NCI-H1694 treated with DMSO at 0.1 percent for 48 hours (cell line): ENCODE measurements at regions not wholly inside any gene's neighbourhood (a gene's known extent, or its start where the extent isn't known, plus 50 kb on each side); places are given as distances from the start of the nearest gene placed in this dataset.
"Not testable (repeated sequence)": the region's sequence is repeated elsewhere in the genome, so short reads cannot be mapped to it uniquely, and the experiment has no call there.

Source experiments
- DNase-seq: peaks from one replicate; lab custom pipeline; 2025; lab: John Stamatoyannopoulos, UW

DNA sequence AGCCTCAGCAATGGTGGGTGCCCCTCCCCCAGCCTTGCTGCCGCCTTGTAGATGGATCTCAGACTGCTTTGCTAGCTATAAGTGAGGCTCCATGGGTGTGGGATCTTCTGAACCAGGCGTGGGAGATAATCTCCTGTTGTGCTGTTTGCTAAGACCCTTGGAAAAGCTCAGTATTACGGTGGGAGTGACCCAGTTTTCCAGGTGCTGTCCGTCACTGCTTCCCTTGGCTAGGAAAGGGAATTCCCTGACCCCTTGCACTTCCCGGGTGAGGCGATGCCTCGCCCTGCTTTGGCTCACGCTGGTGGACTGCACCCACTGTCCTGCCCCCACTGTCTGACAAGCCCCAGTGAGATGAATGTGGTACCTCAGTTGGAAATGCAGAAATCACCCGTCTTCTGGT lies 411.2 kb downstream of the RAB38 start:
- not testable (repeated sequence) for DNase-seq

DNA sequence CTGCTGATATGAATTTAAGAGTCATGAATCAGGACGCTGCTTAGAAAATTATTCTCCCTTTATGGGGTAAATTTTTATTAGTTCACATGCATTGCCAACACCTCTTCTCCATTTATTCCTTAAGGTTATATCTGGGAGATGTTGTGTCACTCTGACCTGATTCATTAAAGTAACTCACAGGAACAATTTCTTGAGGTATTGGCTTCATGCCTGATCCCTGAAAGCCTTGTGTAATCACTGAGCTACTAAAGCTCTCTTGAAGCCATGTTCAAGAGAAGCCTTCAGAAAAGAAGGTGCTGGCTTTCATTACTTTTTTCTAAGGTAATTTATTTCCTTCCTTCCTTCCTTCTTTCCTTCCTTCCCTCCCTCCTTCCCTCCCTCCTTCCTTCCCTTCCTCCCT lies 420.6 kb downstream of the RAB38 start:
- no peak for DNase-seq

DNA sequence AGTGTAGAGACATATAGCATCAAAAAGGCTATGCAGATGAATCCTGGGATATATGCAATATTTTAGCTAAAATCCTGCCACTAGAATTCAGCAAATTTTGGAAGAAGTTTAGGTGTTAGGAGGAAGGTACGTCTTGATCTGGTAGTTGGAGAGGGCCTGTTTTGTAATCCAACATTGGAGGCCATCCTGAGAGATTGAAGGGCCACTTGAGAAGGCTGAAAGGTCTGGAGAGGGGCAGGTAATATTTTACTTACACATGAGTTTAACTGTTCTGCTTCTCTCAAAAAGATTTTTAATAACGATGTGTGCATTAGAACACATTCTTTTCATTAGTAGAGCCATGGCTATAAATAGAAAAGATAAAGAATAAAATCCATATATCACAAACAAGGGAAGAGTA lies 422.1 kb downstream of the RAB38 start:
- DNase-seq, result no peak

DNA sequence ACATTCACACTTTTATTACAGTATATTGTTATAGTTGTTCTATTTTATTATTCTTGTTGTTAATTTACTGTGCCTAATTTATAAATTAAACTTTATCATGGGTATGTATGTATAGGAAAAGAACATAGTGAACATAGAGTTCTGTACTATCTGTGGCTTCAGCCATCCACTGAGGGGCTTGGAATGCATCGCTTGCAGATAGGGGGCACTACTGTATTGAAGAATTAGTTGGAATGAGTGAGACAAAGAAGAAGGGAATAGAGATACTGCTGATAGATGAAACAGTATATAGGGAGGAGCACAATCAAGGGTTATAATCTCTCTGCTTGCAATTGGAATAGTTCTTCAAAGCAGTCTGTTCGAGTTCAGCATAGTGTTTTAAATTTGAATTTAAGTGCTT lies 432.2 kb downstream of the RAB38 start:
- peak; percentile 23 for DNase-seq

DNA sequence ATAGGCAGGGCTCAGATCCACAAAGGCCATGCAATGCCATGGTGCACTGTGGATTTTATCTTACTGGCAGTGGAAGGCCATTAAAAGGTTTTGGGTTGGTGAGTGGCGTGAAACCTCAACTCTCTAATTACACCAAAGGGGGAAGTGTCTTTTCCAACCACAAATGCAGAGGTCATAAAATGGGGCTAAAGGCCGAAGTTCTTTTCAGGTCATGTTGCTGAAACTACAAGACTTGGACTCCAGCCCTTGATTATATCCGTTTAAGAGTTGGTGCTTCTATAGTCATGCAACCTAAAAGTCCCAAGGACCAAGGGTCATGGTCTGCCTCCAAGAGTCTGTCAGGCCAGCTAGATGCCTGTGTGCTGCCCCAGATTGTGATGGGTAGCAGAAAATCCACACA lies 434.3 kb downstream of the RAB38 start:
- DNase-seq, result no peak

DNA sequence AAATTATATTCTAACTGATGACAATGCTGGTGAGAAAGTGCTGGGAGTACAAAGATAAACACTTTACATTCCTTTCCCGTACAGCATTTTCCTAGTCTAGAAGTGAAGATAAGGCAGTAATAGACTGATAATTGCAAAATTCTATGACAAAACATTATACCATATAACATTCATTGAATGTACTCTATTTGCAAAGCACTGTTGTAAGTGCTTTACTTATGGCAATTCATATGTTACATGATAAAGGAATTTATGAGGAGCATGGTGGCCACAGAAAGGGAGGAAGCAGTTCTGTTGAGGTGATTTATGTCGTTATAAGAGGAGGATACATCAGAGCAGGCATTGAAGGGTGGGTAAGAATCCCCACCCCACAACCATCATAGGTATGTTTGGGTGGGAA lies 434.8 kb downstream of the RAB38 start:
- DNase-seq, result no peak

DNA sequence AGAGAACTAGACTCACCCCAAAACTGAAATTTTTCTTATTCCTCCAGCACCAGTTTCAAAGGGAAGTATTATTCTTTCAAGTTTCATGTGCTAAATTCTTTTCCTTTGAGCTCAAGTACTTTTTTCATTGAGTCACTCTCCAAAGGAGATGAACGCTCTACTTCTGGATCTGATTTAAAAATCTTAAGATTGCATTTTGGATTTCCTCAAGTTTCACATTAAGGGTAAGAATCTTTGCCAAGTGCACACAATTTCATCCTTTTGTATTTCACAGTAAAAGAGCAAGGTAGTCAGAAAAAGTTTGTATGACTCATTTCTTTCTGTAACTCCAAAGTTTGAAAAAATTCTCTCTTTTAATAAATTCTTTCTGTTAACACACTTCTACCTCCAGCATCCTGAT lies 435.5 kb downstream of the RAB38 start:
- DNase-seq, result no peak

DNA sequence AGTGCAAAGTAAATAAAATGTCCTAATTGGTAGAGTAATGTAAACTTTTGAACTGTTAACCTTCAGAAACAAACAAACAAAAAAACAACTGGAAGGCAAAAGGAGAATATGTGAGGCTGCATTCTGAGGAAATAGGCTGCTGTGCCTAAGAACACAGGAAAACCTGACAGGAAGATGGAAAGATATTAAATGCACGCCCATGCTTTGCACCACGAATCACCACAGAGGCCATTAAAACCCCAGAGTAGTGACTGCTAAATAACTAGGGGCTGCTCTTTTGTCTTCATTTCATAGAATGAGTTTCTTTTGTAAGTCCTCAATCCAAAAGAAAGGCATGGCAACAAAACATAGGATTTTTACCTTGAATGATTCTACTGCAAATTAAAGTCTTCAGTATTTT lies 436.0 kb downstream of the RAB38 start:
- no peak for DNase-seq

DNA sequence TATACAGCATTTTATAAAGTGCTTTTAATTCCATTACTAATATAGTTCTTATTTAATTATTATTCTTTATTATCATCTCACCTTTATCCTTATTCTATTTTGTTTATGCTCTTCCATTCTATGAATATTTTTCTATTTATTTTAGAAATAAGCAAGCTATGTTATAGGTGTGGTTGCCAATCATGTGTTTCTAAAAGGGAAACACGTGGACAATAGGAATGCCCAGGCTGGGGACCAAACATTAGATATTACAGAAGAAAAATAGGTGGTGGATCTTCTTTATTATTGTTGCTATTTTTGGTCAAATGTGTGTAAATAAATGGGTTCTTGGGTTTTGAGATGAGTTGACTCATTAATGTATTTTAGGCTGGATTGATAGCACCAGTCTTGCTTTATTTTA lies 438.3 kb downstream of the RAB38 start:
- no peak for DNase-seq

DNA sequence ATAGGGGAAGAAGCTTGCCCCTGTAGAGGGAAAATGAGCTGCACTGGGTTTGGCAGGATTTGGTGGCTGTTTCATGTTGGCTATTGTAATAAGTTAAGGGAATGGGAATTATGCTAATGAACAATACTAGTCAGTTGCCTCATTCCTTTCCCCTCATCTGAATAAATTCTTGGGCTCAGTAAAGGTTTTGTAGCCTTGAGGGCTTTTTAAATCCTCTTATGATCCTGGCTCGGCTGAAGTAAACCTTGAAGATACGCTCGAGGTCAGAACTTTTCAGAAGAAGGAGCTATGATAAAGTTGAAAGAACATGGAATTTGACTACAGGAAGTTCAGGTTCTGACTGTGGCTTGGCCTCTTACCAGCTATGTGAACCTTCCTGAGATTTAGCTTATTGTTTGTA lies 448.7 kb downstream of the RAB38 start:
- DNase-seq, result no peak

DNA sequence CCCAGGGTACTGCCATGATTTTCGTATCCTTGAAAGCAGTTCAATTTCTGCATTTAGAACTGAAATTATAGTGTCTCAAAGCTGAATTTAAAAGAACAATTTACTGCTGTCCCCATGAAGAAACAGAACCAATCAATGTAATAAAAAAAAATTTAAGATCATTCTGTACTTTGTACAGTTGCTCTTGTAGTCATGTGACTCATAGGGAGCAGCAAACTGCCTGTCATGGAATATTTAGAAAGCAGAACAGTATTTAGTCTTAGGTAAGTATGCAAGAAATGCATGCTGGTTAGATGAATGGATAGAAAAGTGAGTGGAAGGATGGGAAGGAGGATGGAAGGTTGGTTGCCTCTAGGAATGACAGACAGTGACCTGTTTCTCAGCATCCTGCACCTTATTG lies 450.9 kb downstream of the RAB38 start:
- DNase-seq, result no peak

DNA sequence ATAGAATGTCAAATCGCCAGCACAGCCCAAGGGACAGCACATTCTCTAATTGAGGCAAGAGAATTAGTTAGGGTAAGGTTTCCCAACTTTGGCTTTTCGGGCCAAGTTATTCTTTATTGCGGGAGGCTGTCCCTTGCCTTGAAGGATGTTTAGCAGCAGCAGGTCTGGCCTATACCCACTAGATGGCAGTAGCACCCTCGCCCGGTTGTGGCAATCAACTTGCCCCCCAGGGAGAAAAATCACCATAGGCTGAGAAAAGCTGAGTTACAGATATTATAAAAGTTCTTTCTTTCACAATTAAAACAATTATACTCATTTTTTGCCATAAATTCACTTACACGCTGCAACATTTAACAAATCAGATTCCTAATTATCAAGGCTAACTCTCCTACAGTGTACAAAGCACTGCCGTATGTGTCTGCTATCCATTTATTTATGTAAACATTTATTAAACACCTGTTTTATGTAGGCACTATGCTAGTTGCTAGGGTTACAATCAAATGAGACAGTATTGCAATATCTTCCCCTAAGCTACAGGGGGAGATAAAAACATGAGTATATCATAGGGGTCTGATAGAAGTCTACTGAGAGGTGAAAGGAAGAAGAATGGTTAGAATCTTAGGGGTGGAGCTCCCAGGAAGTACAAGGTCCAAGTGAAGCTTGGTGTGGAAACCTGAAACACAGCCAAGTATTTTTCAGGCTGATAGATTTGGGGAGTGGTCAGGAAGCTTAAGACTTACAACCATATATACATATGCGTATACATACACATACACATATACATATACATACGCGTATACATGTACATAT lies 452.3 kb downstream of the RAB38 start:
- no peak for DNase-seq

DNA sequence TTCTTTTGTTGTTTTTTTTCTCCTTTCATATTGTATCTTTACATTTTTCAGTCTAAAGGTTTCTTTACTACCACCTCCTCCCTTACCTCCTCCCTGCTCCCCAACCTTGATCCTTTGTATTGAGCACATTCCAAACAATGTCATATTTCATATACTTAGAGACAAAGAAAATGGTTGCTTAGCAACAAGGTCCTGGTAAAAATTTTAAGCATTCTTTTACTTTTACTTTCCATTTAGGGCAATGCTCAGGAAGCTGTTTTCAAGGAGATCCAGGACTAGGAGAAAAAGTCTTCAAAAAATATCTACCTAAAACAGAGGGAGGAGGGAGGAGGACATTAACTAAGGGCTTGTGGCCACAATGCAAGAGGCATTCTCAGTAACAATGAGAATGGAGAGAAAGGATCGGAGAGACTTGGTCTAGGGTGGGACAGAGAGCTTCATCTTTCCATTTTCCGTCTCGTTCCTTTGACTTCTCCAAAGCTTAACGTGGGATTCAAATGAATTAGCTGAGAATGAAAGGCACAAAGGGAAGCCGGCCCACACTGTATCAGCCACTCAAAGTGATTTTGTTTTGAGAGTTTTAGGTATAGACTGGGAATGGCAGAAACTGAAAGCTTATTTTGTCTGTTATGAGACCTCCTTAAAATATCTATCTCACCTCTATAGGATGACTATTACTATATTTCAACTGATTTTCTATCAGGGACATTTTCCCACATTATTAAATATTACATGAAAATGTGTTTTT lies 455.7 kb downstream of the RAB38 start:
- no peak for DNase-seq

DNA sequence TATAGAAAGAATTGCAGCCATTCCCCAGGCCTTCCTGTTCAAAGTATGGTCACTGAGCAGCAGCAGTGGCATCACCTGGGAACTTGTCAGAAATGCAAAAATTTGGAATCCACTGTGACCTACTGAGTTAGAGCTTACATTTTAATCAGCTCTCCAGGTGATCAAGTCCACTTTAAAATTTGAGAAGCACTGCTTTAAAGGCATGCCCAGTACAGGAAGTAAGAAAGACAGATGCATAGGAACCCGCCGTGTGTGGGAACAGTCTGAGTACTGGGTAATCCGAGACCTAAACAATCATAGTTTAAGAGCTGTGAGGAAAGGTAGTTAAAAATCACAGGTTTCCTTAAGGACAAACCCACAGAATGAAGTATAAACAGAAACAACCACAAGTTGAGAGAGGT lies 462.4 kb downstream of the RAB38 start:
- DNase-seq, result no peak

DNA sequence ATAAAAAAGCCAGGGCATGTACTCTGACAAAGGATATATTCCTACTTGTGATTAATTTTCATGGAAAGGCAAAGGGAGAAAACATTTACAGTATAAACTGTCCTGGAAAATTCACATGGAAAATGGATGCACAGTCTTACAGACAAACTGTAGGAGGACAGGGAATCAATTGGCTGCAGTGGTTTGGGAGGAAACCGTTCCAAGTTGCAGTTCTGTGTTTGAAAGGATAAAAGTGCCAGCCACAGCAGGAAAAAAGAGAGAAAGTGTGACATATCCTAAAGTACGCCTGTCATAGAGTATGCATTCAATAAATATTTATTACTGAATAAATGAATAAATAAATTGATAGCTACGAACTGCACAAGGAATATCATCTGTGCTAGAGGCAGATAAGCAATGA lies 462.9 kb downstream of the RAB38 start:
- no peak for DNase-seq

DNA sequence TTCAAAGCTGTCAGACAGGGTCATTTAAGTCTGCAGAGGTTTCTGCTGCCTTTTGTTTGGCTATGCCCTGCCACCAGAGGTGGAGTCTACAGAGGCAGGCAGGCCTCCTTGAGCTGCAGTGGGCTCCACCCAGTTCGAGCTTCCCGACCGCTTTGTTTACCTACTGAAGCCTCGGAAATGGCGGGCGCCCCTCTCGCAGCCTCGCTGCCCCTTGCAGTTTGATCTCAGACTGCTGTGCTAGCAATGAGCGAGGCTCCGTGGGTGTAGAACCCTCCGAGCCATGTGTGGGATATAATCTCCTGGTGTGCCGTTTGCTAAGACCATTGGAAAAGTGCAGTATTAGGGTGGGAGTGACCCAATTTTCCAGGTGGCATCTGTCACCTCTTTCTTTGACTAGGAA lies 471.7 kb downstream of the RAB38 start:
- not testable (repeated sequence) for DNase-seq

DNA sequence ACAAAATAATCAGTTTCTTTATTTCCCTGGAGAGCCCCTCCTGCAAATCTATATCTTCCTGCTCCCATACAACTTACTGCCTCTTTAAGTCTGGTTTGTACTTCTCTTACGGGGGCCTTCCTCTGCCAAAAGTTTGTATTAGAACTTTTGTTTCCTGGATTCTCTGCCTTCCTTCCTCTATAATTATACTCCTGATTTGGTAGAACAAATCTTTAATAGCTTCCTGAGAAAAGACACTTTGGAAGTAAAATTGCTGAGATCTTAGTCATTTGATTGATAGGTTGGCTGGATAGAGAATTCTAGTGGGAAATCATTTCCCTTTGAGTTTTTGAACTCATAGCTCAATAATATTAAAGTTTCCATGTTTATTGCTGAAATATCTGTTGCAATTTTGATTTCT lies 499.2 kb downstream of the RAB38 start:
- no peak for DNase-seq

DNA sequence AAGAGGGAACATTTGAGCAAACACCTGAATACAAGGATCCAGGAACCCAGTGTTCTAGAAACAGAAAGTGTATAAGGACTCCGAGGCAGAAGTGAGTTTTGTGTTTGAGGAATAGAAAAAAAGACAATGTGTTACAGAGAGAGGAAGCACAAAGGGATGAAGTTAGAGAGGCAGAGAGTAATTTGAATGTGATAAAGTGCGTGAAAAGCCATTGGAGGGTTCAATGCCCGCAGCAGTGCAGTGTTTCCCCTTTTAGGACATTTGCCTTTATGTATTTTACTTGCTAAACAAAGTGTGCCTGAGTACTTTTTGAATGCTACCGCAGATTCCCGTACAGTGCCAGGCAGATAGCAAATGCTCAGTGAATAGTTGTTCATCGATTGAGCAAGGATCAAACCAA lies 508.5 kb downstream of the RAB38 start:
- no peak for DNase-seq

DNA sequence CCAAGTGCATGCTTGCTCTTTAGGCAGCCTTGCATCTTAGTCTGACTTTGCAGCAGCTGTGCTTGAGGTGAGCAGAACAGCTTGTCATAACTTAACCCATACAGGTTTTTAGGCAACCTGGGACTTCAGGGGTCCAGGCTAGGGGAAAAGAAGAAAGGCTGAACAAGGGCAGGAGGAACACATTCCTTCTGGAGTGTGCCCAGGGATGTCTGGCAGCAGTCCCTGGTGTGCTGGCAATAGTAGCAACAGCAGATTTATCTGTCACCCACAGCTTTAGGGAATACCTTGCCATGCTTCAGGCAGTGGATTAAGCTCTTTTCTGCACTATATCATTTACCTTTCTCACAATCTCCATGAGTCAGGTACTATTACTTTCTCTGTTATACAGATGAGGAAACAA lies 513.0 kb downstream of the RAB38 start:
- DNase-seq, result no peak

DNA sequence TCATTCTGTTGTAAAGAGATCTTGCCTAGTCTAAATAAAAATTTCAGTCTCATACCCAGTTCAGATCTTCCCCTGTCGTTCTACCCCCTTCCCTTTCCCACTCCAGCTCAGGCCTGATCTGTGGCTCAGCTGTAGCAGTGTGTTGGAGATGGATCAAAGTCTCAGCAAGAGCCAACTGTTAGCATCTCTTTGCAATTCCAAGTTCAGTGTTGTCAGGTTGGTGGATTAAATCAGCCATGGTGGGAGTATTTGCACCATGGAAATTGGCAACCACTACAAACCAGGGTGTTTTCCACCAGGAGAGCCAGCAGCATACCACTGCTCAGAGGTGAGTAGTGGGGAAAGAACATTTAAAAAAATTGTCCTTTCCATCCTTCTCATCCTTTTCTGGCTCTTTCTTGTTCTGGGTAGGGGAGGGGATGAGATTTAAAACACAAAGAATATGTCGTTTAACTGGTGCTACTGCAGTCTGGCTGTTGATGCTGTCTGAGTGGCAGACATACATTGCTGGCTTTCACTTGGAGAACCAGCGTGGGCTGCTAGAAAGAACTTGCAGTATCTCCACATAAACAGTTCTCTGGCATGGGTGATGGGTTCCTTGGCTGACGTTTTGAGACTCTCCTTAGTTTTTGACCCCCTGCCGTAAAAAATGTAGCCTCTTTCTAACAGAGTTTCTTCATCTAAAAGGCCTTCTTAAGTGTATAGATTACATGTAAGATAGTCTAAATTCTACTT lies 514.1 kb downstream of the RAB38 start:
- no peak for DNase-seq

DNA sequence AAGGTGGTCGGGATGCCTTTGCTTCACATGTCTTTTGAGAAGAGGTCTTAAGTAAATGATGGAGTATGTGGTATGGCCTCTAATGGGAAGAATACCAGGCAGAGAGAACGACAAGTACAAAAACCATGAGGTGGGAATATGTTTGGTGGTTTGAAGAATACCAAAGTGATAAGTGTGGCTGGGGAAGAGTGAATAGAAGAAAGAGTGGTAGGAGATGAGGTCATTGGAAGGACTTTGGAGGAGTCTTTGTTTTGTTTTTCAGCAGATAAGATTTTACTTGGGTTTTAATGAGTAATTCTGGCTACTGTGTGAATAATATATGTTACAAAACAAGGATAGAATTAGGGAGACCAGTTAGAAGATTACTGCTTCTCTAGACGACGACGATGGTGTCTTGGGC lies 515.4 kb downstream of the RAB38 start:
- DNase-seq, result no peak

DNA sequence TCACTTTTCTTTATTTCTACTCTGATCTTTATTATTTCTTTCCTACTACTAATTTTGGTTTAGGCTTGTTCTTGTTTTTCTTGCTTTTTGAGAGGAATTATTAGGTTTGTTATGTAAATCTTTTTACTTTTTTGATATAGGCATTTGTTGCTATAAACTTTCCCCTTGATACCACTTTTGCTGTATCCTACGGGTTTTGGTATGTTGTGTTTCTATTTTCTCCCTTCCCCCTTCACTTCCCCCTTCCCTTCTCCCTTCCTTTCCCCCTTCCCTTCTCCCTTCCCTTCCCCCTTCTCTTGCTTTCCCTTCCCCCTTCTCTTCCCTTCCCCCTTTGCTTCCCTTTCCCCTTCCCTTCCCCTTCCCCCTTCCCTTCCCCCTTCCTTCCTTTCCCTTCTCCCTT lies 529.6 kb downstream of the RAB38 start:
- DNase-seq, result no peak

DNA sequence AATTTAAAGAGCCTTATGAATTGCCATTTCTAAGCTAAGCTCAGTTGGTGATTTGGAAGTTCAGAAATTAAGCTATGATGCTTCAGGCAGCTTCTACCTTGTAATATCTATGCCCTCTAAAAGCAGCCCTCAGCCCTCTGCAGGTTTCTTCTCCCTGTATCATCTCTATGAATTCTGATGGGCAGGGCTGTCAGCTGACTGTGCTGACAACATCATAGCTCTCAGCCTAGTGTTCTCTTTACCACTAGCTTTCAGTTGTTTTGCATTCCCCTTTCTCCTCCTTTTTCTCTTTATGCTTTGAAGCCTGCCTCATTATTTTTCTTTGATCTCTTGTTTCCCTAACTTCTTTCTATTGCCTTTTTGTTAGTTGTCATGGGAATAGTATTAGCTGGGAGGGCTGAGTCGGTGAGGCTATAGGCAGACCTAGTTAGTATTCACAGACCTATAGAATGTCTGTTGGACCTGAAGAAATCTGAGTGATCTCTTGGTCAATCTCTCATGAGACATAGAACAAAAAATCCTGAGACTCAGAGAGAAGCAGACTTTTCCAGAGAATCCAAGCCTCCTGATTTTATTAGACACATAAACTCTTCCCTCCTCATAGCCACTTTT lies 535.4 kb downstream of the RAB38 start:
- no peak for DNase-seq
